ENCODE measurements at regions not wholly inside any gene's neighbourhood (a gene's known extent, or its start where the extent isn't known, plus 50 kb on each side); places are given as distances from the start of the nearest gene placed in this dataset.
A peak's percentile ranks its signal among the peaks of the same experiment; 100 is the strongest.
"Not testable (repeated sequence)": the region's sequence is repeated elsewhere in the genome, so short reads cannot be mapped to it uniquely, and the experiment has no call there.

DNA sequence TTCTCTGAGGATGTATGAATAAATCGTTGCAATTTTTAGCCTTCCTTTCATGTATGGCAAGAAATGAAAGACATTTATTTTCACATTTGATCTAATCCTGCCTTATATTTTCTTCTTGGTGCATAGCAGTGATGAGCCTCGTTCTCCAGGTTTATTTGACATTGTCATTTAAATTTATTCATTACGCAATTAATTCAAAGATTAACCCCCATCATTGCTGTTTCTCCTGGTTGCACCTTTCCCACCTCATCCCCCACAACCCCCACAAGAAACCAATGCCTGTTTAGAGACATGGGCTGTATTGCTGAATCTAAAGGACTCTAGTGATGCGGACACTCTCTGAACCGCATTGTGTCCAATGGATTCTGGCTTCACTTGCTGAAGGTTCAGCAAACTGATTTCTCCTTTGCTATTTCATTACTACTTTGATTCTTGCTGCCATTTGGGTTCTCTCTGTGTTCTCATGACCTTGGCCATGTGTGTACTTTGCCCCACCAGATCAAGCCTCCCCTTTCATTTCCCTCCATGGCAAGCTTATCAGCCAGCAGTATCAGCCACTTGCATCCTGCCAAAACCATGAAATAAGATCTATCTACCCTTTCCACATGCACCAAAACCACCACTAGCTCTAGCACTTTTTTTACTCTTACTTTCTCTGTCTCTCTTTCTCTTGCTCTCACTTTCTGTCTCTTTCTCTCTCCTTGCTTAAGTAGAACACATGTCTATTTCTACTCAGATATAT, 382.7 kb downstream of the GBE1 start:
- DNase-seq (no peak), ATAC-seq (no peak)
- intact Hi-C loops (cut with DNase I): no loop called here

DNA sequence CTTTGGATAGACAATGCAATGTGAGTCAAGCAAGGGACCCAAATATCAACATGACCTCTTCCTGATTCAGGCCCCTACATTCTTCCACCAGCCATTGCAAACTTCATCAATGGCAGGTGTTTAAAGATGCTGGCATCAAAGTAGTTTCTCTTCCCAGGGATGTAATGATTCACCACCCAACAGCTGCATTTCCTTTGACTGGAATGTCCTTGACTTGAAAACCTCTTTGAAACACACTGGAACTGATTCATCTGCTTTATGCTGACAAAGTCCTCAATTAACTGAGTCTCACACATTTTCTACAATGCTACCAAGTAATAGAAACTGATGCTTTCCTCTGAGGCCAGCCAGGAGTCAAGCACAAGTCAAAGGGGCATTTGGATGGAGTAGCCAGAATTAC, 385.5 kb downstream of the GBE1 start:
- intact Hi-C loops (cut with DNase I): no loop called here
- ATAC-seq: no peak
- no peak for DNase-seq

GRCh38 chr3:81364411-81364810, 397.0 kb downstream of the GBE1 start:
- intact Hi-C loops (cut with DNase I): no loop called here
- DNase-seq (no peak), ATAC-seq (no peak)

DNA sequence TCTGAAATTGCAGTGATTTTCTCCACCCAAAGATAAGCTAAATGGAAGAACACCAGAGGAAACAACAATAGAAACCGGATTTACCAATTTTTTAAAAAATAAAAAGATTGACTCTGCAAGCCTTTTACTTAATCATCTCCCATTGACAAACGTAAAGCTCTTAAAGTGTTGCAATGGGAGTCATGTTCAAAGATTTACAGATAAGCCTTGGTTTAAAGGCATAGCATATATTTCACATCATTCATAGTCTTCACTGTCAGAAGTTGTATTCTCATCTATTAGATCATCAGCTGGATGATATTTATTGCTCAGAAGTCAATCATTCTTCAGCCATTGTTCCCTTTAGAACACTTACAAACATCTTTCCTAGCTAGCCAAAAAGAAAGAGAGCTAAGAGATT, 397.6 kb downstream of the GBE1 start:
- intact Hi-C loops (cut with DNase I): no loop called here
- DNase-seq: no peak
- no peak for ATAC-seq

- intact Hi-C loops (cut with DNase I): no loop called here
- ATAC-seq (no peak), DNase-seq (no peak)
These were observed 407.3 kb downstream of the GBE1 start for GRCh38 chr3:81354119-81354518.

DNA sequence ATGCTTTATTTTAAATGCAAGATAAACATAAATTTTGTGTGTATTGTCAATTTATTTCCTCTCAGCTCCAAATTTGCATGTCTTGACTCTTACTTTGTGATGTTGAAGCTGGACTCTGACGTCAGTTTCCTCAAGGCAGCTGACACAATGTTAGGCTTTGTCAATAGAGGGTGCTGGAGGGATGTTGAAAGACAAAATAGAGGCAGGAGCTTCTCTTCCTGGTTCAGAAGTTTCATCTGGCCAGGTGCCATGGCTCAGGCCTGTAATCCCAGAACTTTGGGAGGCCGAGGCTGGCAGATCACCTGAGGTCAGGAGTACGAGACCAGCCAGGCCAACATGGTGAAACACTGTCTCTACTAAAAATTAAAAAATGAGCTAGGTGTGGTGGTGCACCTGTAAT, 408.6 kb downstream of the GBE1 start:
- intact Hi-C loops (cut with DNase I): no loop called here
- peak; percentile 23 for DNase-seq
- no peak for ATAC-seq

DNA sequence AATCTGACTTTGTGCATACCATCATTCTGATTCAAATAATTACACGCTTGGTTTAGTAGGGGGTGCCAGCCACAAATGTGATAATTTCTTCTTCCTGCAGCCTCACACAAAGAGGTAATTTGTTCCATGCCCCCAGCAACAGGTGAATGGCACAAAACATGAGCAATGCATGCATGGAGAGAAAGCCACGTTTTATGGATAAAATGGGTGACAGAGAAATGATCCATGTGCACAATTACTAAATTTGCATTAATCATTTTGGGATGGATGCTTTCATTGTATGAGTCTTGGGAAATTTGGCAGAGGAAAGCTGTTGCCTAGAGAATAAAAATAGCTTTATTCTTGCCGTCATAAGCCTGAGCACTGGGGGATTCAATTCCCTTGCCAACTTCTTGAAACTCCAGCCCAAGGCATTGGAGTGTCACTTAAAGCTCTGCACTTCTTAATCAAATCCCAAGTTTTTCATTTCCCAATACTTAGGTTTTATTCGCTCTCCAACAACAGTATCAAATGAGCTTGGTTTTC, 411.6 kb downstream of the GBE1 start:
- DNase-seq (no peak), ATAC-seq (no peak)
- intact Hi-C loops (cut with DNase I): no loop called here

- intact Hi-C loops (cut with DNase I): no loop called here
- DNase-seq: no peak
- no peak for ATAC-seq
These were observed 422.2 kb downstream of the GBE1 start for GRCh38 chr3:81339040-81339845.

DNA sequence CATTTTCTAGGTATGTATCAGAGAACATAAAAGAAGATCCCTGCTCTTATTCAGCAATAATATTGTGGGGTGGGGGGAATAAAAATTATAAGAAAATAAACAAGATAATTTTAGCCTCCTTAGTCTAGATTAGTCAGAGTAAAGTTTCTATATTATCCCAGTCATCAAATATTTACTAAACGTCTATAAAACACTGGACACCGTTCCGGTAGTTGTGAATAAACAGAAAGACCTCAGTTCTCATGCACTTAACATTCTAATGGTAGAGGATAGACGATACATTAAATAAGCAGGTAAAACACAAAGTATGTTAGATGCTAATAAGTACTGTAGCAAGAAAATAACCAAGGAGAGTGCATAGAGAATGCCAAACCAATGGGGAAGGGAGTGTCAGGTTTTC, 425.0 kb downstream of the GBE1 start:
- no peak for ATAC-seq
- intact Hi-C loops (cut with DNase I): no loop called here

DNA sequence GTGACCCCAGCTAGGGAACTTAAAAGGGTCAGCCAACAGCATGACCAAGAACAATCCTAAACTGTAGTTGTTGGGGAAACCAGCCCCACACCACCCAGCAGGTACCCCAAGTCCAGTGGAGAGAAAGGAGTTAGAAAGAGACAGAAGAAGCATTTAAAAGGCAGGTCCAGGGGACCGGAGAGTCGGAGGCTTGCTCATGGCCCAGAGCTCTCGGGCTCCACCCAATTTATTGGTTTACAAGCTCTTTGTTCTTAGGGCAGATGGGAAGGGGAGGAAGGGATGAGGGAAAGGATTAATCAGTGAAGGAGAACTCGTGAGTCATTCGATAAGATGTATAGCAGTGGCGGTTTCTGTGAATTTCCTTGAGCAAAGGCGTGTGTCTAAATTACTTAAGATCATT, 431.6 kb downstream of the GBE1 start:
- ATAC-seq; DNase-seq; intact Hi-C loops (cut with DNase I): not testable (repeated sequence)

More for the DNA sequence above, 425.0 kb downstream of the GBE1 start:
- DNase-seq: no peak

DNA sequence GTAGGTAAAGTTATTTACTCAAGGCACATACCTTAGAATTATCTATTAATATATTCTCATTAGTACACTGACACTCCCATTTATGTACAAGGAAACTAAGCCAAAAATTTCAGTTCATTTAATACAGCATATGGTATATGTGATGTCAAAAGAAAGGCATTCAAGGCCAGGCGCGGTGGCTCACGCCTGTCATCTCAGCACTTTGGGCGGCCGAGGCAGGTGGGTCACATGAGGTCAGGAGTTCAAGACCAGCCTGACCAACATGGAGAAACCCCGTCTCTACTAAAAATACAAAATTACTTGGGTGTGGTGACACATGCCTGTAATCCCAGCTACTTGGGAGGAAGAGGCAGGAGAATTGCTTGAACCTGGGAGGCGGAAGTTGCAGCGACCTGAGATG, 435.2 kb downstream of the GBE1 start:
- no peak for ATAC-seq
- intact Hi-C loops (cut with DNase I): no loop called here
- DNase-seq: no peak

- ATAC-seq (no peak), DNase-seq (no peak)
- intact Hi-C loops (cut with DNase I): no loop called here
These were observed 440.6 kb downstream of the GBE1 start for GRCh38 chr3:81320862-81321261.

DNA sequence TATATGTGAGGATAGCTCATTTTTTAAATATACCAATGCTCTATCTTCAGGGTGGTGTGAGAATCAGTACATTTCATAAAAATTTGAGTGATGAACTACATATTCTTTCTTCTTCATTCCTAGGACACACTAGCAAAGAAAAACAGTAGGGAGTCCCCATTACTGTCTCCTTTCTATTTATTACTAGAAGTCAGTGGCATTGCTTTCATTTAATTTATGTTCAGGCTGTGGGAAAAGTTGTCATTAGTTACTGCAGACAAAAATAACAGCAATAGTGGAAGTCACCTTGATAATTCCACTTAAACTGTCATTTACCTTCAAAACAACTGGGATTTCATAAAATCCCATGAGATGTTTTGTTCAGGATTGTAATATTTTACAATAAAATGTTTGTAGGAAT, 446.4 kb downstream of the GBE1 start:
- intact Hi-C loops (cut with DNase I): no loop called here
- ATAC-seq: no peak

GRCh38 chr3:81311321-81311720, 450.1 kb downstream of the GBE1 start:
- intact Hi-C loops (cut with DNase I): no loop called here
- DNase-seq: no peak
- ATAC-seq: no peak

More for the DNA sequence above, 446.4 kb downstream of the GBE1 start:
- no peak for DNase-seq

DNA sequence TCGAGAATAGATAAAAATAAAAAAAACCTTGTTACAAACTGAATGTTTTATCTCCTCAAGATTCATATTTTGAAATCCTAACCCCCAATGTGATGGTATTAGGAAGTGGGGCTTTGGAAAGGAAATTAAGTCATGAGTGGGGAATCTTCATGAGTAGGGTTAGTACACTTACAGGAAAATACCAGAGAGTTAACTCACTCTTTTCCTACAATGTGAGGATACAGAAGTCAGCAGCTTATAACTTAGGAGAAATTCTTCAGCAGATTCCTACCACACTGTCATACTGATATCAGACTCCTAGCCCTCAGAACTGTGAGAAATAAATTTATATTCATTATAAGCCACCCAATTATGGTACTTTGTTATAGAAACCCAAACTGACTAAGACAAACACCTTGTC, 453.1 kb downstream of the GBE1 start:
- intact Hi-C loops (cut with DNase I): loop anchor here in 1 of 2 donors (10.0 kb wide), 1 partner anchor 826 kb away; no protein-coding TSS in a partner anchor
- DNase-seq: no peak
- ATAC-seq: no peak

DNA sequence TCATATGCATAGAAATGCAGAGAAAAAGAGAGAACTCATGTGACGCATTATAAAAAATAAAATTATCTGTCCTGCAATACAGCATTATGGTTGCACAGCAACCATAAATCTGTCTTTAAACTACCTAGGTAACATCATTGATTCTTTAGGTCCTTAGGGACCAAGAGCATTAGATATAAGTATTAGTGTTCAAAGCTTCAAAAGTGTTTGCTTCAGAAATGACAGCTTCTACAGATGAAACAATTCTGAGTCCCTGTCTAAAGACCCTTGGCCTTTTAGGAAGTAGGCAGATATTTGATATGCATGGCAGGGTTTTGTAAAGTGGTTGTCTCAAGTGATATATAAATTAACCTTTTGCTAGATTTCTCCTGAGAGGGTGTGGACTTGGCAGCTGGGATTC, 454.2 kb downstream of the GBE1 start:
- no peak for ATAC-seq
- intact Hi-C loops (cut with DNase I): loop anchor here in 1 of 2 donors (10.0 kb wide), 1 partner anchor 828 kb away; no protein-coding TSS in a partner anchor
- no peak for DNase-seq

GRCh38 chr3:81303321-81303720, 458.1 kb downstream of the GBE1 start:
- ATAC-seq (no peak), DNase-seq (no peak)
- intact Hi-C loops (cut with DNase I): loop anchor here in 1 of 2 donors (10.0 kb wide), 1 partner anchor 831 kb away; no protein-coding TSS in a partner anchor

GRCh38 chr3:81302045-81302444, 459.4 kb downstream of the GBE1 start:
- intact Hi-C loops (cut with DNase I): loop anchor here in 1 of 2 donors (10.0 kb wide), 1 partner anchor 833 kb away; no protein-coding TSS in a partner anchor
- ATAC-seq (peak in 1 of 2 donors; percentile 65), DNase-seq (peak; percentile 24)

DNA sequence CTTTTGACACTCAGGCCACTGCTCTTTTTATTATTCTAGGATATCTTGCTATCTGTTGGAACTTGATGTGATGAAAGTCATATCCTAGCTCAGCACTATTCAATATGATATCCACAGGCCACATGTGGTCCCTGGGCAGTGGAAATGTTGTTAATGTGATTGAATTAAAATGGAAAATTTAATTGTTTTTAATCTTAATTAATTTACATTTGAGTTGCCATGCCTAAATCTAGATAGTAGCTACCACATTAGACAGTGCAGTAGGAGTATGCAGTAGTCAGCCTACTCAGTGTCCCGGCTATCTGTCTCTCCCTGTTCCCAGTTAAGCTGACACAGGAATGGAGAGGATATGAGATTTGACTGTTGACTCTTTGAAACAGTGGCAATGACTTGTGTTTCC, 460.2 kb downstream of the GBE1 start:
- ATAC-seq: no peak
- no peak for DNase-seq
- intact Hi-C loops (cut with DNase I): loop anchor here in 1 of 2 donors (10.0 kb wide), 1 partner anchor 834 kb away; no protein-coding TSS in a partner anchor

- DNase-seq (no peak), ATAC-seq (no peak)
- intact Hi-C loops (cut with DNase I): loop anchor here in 1 of 2 donors (10.0 kb wide), 1 partner anchor 834 kb away; no protein-coding TSS in a partner anchor
These were observed 461.0 kb downstream of the GBE1 start for GRCh38 chr3:81300324-81300927.
